Rectal smooth muscle tissue (tissue), 1 donor: ENCODE measurements at regions not wholly inside any gene's neighbourhood (a gene's known extent, or its start where the extent isn't known, plus 50 kb on each side); places are given as distances from the start of the nearest gene placed in this dataset.
A peak's percentile ranks its signal among the peaks of the same experiment; 100 is the strongest.

Experiments
- H3K27ac ChIP-seq: one replicate; pipeline ENCODE4 v1.7.0; 2013; ENCODE audit warnings: low read depth, low read length, inconsistent platforms
- H3K27me3 ChIP-seq: one replicate; pipeline ENCODE4 v1.7.0; 2013; ENCODE audit warnings: low read length; ENCODE audit not compliant: control insufficient read depth, insufficient read depth
- H3K36me3 ChIP-seq: one replicate; pipeline ENCODE4 v1.7.0; 2013; ENCODE audit warnings: low read length; ENCODE audit not compliant: control insufficient read depth, insufficient read depth
- H3K4me1 ChIP-seq: one replicate; pipeline ENCODE4 v1.7.0; 2013; ENCODE audit warnings: low read length; ENCODE audit not compliant: control insufficient read depth, insufficient read depth
- H3K4me3 ChIP-seq: one replicate; pipeline ENCODE4 v1.7.0; 2013; ENCODE audit warnings: low read length
- H3K9ac ChIP-seq: one replicate; pipeline ENCODE4 v1.7.0; 2013; ENCODE audit warnings: low read length

DNA sequence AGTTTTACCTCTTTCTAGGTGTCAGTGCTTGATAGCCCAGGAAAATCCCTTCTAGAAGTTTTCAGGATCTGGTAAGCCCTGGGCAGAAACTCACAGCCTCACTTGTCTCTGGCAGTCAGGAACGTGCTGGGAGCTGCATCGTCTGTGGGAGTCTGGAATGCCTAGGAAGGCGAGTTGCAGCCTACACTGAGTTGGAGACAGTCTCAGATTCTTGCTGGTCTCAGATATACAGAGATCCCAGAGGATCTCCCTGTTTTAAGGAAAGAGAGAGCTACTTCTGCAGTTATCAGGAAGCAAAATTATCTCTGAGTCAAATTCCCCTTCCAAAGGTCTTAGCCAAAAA is 104.4 kb upstream of the CDC42EP3 start:
- Histone ChIP-seq H3K27me3 (no peaks in the 10 kb centered on the region), H3K4me1 (peaks cover 76% of the 10 kb centered on the region), H3K4me3 (no peak overlapping the region), H3K9ac (no peak overlapping the region), H3K36me3 (no peaks in the 10 kb centered on the region), H3K27ac (peak overlapping the region; percentile 87)

GRCh38 chr2:37776487-37776886 is 105.0 kb upstream of the CDC42EP3 start:
- H3K4me1 ChIP-seq = peaks cover 82% of the 10 kb centered on the region
- peak overlapping the region; percentile 87 for H3K27ac ChIP-seq
- H3K9ac ChIP-seq = no peak overlapping the region
- no peaks in the 10 kb centered on the region for H3K27me3 ChIP-seq
- no peak overlapping the region for H3K4me3 ChIP-seq
- no peaks in the 10 kb centered on the region for H3K36me3 ChIP-seq

DNA sequence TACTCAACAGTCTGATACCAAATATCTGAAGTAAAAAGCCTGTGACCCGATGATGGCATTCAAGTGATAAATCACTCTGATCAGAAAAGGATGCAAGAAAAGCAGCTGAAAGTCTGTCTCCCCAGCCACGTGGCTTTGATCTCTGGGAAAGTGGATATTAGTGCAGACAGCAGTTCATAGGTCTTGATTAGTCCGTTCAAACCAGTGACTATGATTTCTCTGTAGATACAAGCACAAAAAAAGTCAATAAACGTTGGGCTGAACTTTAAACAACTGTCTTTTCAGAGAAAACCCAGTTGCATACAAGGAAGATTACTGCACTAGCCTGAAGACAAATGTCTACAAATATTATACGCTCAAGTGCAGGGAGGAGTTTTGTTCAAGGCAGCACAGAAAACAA is 107.7 kb upstream of the CDC42EP3 start:
- Histone ChIP-seq H3K27ac (peak overlapping the region; percentile 87), H3K36me3 (no peaks in the 10 kb centered on the region), H3K9ac (no peak overlapping the region), H3K4me3 (no peak overlapping the region), H3K27me3 (no peaks in the 10 kb centered on the region), H3K4me1 (peaks cover 85% of the 10 kb centered on the region)

DNA sequence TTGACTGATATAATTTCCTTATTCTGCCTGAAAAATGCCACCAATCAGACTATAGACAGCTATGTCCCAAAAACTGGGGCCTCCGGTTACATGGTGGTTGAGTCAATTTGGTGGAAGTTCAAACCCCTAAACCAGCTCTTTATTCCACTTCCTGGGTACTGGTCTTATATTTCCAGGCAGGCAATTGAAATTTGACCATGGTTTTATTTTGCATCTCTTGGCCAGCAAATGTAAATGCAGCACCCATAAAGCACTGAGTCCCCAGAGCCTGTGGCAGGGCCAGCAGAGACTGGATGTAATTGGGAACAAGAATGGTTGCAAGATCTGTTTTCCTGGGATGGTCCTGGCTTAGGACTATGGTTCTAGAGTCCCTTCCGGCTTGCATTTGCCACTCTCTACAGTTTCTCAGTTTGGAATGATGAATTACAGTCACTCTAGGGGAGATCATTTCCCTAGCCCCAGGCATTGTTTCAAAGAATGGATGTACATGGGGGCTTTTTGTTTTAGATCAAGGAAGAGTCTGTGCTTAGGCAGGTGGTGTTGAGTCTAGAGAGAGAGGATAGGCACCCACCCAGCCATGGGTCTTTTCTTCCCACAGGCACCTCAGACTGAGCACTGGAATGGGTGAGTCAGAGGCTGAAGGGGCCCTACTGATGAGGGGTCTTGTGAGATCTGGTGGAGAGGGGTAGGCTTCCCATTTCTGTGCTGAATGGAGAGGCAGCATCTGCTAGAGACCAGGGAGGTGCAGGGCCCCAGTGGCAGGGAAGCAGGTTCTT is 108.4 kb upstream of the CDC42EP3 start:
- Histone ChIP-seq H3K27me3 (no peaks in the 10 kb centered on the region), H3K4me1 (peaks cover 81% of the 10 kb centered on the region), H3K27ac (peak overlapping the region; percentile 87), H3K36me3 (no peaks in the 10 kb centered on the region), H3K4me3 (no peak overlapping the region), H3K9ac (no peak overlapping the region)

DNA sequence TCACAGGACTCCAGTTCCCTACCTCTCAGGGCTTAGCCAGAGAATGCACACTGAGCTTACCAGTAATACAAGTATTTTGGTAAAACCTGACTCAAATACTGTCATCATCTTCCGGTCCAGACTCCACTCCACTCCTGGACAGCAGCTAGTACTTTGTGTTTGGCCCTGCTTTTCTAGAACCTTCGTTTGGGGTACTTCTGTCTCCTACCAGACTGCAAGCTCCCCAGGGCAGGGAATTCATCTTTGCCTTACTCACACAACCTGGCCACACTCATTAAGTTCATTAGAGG is 108.9 kb upstream of the CDC42EP3 start:
- Histone ChIP-seq H3K27ac (peak overlapping the region; percentile 87), H3K9ac (no peak overlapping the region), H3K4me3 (no peak overlapping the region), H3K4me1 (peaks cover 76% of the 10 kb centered on the region), H3K27me3 (no peaks in the 10 kb centered on the region), H3K36me3 (no peaks in the 10 kb centered on the region)

DNA sequence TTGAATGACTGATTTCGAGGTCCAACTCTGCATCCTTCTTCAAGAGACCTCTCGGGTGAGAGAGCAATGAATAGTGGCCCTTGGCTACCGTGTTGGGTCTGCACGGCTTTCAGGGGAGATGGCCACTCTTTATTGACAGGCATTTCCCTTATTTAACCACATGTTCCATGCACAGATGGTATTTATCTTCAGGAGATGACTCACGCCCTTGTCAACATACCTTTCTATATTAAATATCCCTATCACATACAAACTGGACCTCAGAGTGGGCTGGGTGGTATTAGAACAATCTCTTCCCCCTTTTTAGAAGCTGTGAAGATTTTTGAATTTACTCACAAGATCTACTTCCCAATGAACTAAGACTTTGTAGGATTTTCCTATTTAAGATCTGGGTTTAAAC is 109.6 kb upstream of the CDC42EP3 start:
- Histone ChIP-seq H3K36me3 (no peaks in the 10 kb centered on the region), H3K9ac (no peak overlapping the region), H3K4me3 (no peak overlapping the region), H3K4me1 (peaks cover 70% of the 10 kb centered on the region), H3K27ac (peak overlapping the region; percentile 87), H3K27me3 (no peaks in the 10 kb centered on the region)

- no peak overlapping the region for H3K4me3 ChIP-seq
- H3K9ac ChIP-seq = no peak overlapping the region
- peaks cover 58% of the 10 kb centered on the region for H3K4me1 ChIP-seq
- no peaks in the 10 kb centered on the region for H3K27me3 ChIP-seq
- no peaks in the 10 kb centered on the region for H3K36me3 ChIP-seq
- peak overlapping the region; percentile 87 for H3K27ac ChIP-seq
These were observed 110.8 kb upstream of the CDC42EP3 start for GRCh38 chr2:37782155-37782673.

- no peaks in the 10 kb centered on the region for H3K36me3 ChIP-seq
- peaks cover 52% of the 10 kb centered on the region for H3K4me1 ChIP-seq
- H3K27ac ChIP-seq = peak overlapping the region; percentile 87
- no peaks in the 10 kb centered on the region for H3K27me3 ChIP-seq
- no peak overlapping the region for H3K9ac ChIP-seq
- H3K4me3 ChIP-seq = no peak overlapping the region
These were observed 111.4 kb upstream of the CDC42EP3 start for GRCh38 chr2:37782721-37783371.

- peak overlapping the region; percentile 59 for H3K27ac ChIP-seq
- H3K9ac ChIP-seq = no peak overlapping the region
- H3K27me3 ChIP-seq = no peaks in the 10 kb centered on the region
These were observed 112.1 kb upstream of the CDC42EP3 start for GRCh38 chr2:37783545-37783944.

GRCh38 chr2:37784071-37784758 is 112.8 kb upstream of the CDC42EP3 start:
- Histone ChIP-seq H3K4me1 (peaks cover 38% of the 10 kb centered on the region), H3K27me3 (no peaks in the 10 kb centered on the region)

More at GRCh38 chr2:37783545-37783944, 112.1 kb upstream of the CDC42EP3 start:
- H3K36me3 ChIP-seq = no peaks in the 10 kb centered on the region
- no peak overlapping the region for H3K4me3 ChIP-seq
- H3K4me1 ChIP-seq = peaks cover 45% of the 10 kb centered on the region

DNA sequence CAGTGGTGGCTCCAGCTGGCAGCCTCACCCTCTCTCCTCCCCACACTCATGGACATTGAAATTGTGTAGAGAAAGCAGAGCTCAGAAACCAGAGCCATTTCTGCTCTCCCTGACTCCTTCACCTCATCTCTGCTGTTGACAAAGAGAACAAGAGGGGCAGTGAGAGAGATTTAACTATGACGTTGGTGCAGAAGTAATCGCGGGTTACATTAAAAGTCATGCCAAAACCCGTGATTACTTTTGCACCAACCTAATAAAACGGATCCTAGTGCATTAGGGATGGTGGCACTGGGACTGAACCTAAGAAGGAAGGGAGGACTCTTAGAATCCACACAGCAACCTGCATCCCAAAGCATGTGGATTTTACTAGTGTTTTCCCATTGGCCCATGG is 113.3 kb upstream of the CDC42EP3 start:
- Histone ChIP-seq H3K27ac (no peak overlapping the region), H3K36me3 (no peaks in the 10 kb centered on the region), H3K9ac (no peak overlapping the region), H3K4me3 (no peak overlapping the region), H3K27me3 (no peaks in the 10 kb centered on the region), H3K4me1 (peaks cover 33% of the 10 kb centered on the region)

More at GRCh38 chr2:37784071-37784758, 112.8 kb upstream of the CDC42EP3 start:
- Histone ChIP-seq H3K36me3 (no peaks in the 10 kb centered on the region), H3K27ac (no peak overlapping the region), H3K9ac (no peak overlapping the region), H3K4me3 (no peak overlapping the region)

DNA sequence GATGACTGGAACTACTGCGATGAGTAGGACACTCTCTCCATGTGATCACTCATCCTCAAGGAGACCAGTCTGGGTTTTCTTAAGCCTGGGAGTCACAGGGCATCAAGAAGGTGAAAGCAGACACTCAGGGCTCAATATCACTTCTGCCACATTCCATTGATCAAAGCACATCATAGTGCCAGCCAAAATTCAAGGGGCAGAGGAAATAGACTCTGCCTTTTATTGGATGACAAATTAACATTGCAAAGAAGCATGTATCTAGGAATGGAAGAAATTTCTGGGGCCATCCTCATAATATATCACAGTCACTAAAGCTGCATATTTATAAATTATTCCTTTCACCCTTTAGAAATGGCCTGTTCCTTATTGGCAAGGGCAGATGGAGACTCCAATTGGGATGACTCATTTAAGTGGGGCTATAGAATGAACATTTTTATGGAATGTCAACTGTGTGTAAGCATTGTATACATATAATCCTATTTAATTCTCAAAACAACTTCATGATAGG is 114.8 kb upstream of the CDC42EP3 start:
- Histone ChIP-seq H3K36me3 (no peaks in the 10 kb centered on the region), H3K27ac (no peak overlapping the region), H3K9ac (no peak overlapping the region), H3K4me1 (peaks cover 18% of the 10 kb centered on the region), H3K4me3 (no peak overlapping the region), H3K27me3 (no peaks in the 10 kb centered on the region)
